ENCODE measurements at regions not wholly inside any gene's neighbourhood (a gene's known extent, or its start where the extent isn't known, plus 50 kb on each side); places are given as distances from the start of the nearest gene placed in this dataset.
"Not testable (repeated sequence)": the region's sequence is repeated elsewhere in the genome, so short reads cannot be mapped to it uniquely, and the experiment has no call there.

DNA sequence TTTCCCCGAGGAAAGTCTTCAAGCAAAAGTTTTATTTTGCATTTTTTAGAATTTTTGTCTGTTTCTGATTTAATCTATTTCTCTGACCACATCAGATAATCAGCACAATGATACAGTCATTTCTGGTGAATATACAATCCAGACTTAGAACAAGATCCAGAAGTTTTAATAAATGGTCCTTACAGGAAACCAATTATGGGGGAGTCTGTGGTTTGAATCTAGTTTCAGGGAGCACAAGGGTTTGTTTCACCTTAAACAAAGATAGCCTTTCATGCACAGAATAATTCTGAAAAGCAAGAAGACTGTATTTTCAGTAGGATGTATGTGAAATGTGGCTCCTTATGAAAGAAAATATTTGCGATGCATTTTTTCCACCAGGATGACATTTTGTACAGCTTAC lies 158.5 kb upstream of the ARSJ start:
- 83% methylated on average over 2 of the region's 2 CpGs for WGBS
- Histone ChIP-seq H3K4me3 (no peak overlapping the region), H3K4me1 (replicated peaks) (no peaks in the 10 kb centered on the region), H3K36me3 (no peaks in the 10 kb centered on the region), H3K9me3 (no peaks in the 10 kb centered on the region), H3K27ac (no peak overlapping the region), H3K27me3 (replicated peaks; ENCODE audit: insufficient read depth) (no peaks in the 10 kb centered on the region)
- no peak for DNase-seq (ENCODE audit: low spot score)
- intact Hi-C loops (cut with DNase I), result no loop called here
- TF ChIP-seq, protein P1, sequence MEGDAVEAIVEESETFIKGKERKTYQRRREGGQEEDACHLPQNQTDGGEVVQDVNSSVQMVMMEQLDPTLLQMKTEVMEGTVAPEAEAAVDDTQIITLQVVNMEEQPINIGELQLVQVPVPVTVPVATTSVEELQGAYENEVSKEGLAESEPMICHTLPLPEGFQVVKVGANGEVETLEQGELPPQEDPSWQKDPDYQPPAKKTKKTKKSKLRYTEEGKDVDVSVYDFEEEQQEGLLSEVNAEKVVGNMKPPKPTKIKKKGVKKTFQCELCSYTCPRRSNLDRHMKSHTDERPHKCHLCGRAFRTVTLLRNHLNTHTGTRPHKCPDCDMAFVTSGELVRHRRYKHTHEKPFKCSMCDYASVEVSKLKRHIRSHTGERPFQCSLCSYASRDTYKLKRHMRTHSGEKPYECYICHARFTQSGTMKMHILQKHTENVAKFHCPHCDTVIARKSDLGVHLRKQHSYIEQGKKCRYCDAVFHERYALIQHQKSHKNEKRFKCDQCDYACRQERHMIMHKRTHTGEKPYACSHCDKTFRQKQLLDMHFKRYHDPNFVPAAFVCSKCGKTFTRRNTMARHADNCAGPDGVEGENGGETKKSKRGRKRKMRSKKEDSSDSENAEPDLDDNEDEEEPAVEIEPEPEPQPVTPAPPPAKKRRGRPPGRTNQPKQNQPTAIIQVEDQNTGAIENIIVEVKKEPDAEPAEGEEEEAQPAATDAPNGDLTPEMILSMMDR (IDR thresholded peaks at IDR 0.05), result no peak
- TF ChIP-seq POLR2AphosphoS5 (IDR thresholded peaks at IDR 0.05), result no peak

DNA sequence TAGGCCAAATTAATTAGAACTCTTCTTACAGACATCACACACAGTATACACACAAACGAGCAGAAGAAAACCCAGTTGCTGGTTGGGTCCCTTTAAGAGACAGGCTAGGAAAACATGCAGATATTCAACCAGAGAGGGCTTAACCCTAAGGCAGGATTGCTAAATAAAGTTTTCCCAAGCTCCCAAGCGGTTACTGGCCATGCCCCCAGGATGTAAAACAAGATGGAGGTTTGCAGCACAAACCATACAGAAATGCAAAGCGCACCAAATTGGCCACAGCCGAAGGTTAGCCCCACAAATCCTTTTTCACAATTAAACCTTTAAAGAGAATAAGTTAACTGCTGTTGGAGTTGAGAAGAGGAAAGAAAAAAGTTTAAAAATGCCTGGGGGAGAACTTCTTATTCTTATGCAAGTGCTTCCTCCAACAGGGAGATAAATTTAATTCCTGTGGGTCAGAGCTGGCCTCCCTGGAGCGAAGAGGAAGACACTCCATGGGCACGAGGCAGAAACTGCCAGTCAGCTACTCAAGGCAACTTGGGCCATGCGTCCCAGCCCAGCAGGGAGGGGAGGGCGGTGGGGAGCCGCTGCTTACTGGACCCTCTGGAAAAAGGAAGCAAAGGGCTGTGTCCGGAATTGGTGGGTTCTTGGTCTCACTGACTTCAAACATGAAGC lies 167.6 kb upstream of the ARSJ start:
- no peaks in the 10 kb centered on the region for H3K36me3 ChIP-seq
- no peaks in the 10 kb centered on the region for H3K27me3 ChIP-seq (replicated peaks; ENCODE audit: insufficient read depth)
- H3K9me3 ChIP-seq, result no peaks in the 10 kb centered on the region
- TF ChIP-seq, protein P1 (IDR thresholded peaks at IDR 0.05), result no peak
- TF ChIP-seq POLR2A (IDR thresholded peaks at IDR 0.05) (no peak), POLR2AphosphoS5 (IDR thresholded peaks at IDR 0.05) (no peak)
- WGBS, result 76% methylated on average over 10 of the region's 10 CpGs
- no peak overlapping the region for H3K27ac ChIP-seq
- no peaks in the 10 kb centered on the region for H3K4me1 ChIP-seq (replicated peaks)
- H3K4me3 ChIP-seq, result no peak overlapping the region
- DNase-seq (ENCODE audit: low spot score), result no peak
- intact Hi-C loops (cut with DNase I), result no loop called here

DNA sequence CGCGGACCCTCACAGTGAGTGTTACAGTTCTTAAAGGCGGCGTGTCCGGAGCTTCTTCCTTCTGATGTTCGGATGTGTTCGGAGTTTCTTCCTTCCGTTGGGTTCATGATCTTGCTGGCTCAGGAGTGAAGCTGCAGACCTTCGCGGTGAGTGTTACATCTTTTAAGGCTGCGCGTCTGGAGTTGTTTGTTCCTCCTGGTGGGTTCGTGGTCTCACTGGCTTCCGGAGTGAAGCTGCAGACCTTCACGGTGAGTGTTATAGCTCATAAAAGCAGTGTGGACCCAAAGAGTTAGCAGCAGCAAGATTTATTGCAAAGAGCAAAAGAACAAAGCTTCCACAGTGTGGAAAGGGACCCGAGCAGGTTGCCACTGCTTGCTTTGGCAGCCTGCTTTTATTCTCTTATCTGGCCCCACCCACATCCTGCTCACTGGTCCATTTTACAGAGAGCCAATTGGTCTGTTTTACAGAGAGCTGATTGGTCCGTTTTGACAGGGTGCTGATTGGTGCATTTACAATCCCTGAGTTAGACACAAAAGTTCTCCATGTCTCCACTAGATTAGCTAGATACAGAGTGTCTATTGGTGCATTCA lies 168.3 kb upstream of the ARSJ start:
- H3K27ac ChIP-seq; H3K4me1 ChIP-seq (replicated peaks); H3K27me3 ChIP-seq (replicated peaks; ENCODE audit: insufficient read depth); H3K4me3 ChIP-seq; DNase-seq (ENCODE audit: low spot score); H3K9me3 ChIP-seq; H3K36me3 ChIP-seq; intact Hi-C loops (cut with DNase I): not testable (repeated sequence)
- 79% methylated on average over 17 of the region's 17 CpGs for WGBS

DNA sequence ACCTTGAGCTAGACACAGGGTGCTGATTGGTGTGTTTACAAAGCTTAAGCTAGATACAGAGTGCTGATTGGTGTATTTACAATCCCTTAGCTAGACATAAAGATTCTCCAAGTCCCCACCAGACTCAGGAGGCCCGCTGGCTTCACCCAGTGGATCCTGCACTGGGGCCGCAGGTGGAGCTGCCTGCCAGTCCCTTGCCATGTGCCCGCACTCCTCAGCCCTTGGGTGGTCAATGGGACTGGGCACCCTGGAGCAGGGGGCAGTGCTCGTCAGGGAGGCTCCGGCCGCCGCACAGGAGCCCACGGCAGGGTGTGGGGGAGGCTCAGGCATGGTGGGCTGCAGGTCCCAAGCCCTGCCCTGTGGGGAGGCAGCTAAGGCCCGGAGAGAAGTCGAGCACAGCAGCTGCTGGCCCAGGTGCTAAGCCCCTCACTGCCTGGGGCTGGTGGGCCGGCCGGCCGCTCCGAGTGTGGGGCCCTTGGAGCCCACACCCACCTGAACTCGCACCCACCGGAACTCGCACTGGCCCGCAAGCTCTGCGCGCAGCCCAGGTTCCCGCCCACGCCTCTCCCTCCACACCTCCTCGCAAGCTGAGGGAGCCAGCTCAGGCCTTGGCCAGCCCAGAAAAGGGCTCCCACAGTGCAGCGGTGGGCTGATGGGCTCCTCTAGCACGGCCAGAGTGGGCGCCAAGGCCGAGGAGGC lies 169.1 kb upstream of the ARSJ start:
- 95% methylated on average over 27 of the region's 27 CpGs for WGBS
- DNase-seq (ENCODE audit: low spot score); intact Hi-C loops (cut with DNase I); H3K36me3 ChIP-seq; H3K9me3 ChIP-seq; H3K27me3 ChIP-seq (replicated peaks; ENCODE audit: insufficient read depth); H3K4me3 ChIP-seq; H3K4me1 ChIP-seq (replicated peaks); H3K27ac ChIP-seq: not testable (repeated sequence)

DNA sequence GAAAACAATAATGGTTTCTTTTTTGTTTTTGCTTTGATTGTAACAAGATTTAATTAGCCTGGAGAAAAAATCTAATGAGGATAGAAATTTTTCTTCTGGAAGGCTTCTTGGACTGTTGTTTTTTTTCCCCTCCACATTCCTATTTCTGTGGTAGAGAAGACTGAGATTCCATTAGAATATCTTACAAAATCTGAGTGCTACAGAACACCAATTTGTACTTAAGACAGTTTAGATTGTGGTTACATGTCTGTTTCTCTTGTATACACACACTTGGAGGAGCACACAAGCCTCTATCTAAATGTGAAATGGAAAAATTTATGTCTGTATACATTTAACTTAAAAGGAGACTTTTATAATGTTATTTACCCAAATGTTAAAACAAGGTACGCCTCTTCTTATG lies 176.9 kb upstream of the ARSJ start:
- intact Hi-C loops (cut with DNase I), result no loop called here
- Histone ChIP-seq H3K4me3 (no peak overlapping the region), H3K9me3 (no peaks in the 10 kb centered on the region), H3K27me3 (replicated peaks; ENCODE audit: insufficient read depth) (no peaks in the 10 kb centered on the region), H3K4me1 (replicated peaks) (no peaks in the 10 kb centered on the region), H3K27ac (no peak overlapping the region), H3K36me3 (no peaks in the 10 kb centered on the region)
- 98% methylated on average over 1 of the region's 1 CpG for WGBS
- TF ChIP-seq, protein P1 (IDR thresholded peaks at IDR 0.05), result no peak
- TF ChIP-seq POLR2A (IDR thresholded peaks at IDR 0.05), result no peak
- no peak for TF ChIP-seq POLR2AphosphoS5 (IDR thresholded peaks at IDR 0.05)
- no peak for DNase-seq (ENCODE audit: low spot score)

DNA sequence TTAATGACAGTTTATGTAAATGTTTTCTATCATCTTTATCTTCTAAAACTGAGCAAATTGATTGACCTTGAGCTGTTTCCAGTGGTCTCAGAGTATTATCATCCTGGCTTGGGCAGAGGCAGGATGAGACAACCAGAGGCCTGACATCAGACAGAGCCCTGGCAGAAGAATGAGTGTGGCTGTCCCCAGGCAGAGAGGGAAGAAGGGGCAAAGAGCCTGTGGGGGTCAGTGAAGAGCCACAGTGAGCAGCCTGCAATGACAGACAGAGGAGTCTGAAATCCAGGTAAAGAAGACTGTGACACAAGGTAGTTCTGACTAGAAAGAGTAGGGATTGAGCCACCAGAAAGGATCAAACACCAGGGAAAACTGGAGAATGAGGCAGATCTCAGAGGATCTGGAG lies 182.4 kb upstream of the ARSJ start:
- Histone ChIP-seq H3K4me1 (replicated peaks) (no peaks in the 10 kb centered on the region), H3K27ac (no peak overlapping the region), H3K36me3 (no peaks in the 10 kb centered on the region), H3K4me3 (no peak overlapping the region), H3K27me3 (replicated peaks; ENCODE audit: insufficient read depth) (no peaks in the 10 kb centered on the region), H3K9me3 (no peaks in the 10 kb centered on the region)
- no peak for DNase-seq (ENCODE audit: low spot score)
- intact Hi-C loops (cut with DNase I), result no loop called here
- no peak for TF ChIP-seq POLR2AphosphoS5 (IDR thresholded peaks at IDR 0.05)
- TF ChIP-seq POLR2A (IDR thresholded peaks at IDR 0.05), result no peak
- TF ChIP-seq, protein P1 (IDR thresholded peaks at IDR 0.05), result no peak
